ENCODE measurements at regions not wholly inside any gene's neighbourhood (a gene's known extent, or its start where the extent isn't known, plus 50 kb on each side); places are given as distances from the start of the nearest gene placed in this dataset.

DNA sequence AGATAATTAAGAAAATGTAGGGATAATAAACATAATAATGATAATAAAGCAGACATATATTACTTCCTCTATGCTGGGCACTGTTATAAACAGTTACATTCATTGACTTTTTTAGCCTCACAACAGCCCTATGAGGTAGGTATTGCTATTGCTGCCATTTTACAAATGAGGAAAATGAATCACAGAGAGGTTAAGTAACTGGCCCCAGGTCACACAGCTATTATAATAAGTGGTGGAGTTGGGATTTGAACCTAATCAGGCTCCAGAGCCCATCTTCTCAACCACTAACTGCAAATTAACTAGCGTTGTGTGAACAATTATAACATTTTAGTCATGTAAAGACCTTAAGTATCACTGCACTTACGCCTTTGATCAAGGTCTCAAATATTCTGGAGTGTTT lies 62.5 kb upstream of the PIK3CG start:
- TF ChIP-seq, protein P1, sequence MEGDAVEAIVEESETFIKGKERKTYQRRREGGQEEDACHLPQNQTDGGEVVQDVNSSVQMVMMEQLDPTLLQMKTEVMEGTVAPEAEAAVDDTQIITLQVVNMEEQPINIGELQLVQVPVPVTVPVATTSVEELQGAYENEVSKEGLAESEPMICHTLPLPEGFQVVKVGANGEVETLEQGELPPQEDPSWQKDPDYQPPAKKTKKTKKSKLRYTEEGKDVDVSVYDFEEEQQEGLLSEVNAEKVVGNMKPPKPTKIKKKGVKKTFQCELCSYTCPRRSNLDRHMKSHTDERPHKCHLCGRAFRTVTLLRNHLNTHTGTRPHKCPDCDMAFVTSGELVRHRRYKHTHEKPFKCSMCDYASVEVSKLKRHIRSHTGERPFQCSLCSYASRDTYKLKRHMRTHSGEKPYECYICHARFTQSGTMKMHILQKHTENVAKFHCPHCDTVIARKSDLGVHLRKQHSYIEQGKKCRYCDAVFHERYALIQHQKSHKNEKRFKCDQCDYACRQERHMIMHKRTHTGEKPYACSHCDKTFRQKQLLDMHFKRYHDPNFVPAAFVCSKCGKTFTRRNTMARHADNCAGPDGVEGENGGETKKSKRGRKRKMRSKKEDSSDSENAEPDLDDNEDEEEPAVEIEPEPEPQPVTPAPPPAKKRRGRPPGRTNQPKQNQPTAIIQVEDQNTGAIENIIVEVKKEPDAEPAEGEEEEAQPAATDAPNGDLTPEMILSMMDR (IDR thresholded peaks at IDR 0.05; ENCODE audit: low read depth, low read length, poor library complexity, severe bottlenecking), result no peak
- no peak for TF ChIP-seq EZH2phosphoT487 (IDR thresholded peaks at IDR 0.05; ENCODE audit: borderline replicate concordance, low read length)

All from DOHH2 (cell line).